ENCODE measurements at regions not wholly inside any gene's neighbourhood (a gene's known extent, or its start where the extent isn't known, plus 50 kb on each side); places are given as distances from the start of the nearest gene placed in this dataset.

GRCh38 chr10:113399065-113399464 is 153.8 kb upstream of the HABP2 start:
- H3K36me3 Mint-ChIP-seq: no peaks in the 10 kb centered on the region
- H3K27ac Mint-ChIP-seq: no peak overlapping the region
- DNase-seq (ENCODE audit: low spot score in 2 of 2) (no peak), ATAC-seq (no peak)
- peaks cover 0 to 7% of the 10 kb centered on the region in 2 donors for H3K9me3 Mint-ChIP-seq

DNA sequence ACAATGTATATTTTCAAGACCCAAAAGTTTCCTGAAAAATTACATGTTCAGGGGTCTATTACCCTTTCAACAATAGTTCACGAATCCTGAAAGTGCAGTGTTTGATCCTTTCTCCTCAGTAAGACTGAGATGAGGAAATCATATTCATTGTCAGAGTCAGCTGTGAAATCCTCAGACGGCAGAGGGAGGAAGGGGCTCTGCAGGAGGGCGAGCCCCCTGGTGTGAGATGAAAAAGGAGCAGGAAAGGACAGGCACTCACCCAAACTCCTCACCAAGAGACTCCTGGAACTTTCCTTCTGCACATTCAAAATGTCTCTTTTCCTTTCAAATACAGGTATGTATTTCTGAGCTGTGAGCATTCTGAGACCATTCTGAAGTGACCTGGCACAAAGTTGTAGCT is 150.3 kb upstream of the HABP2 start:
- no peaks in the 10 kb centered on the region for H3K36me3 Mint-ChIP-seq
- no peaks in the 10 kb centered on the region for H3K9me3 Mint-ChIP-seq
- no peak overlapping the region for H3K27ac Mint-ChIP-seq
- DNase-seq (ENCODE audit: low spot score in 2 of 2) (no peak), ATAC-seq (no peak)

- Mint-ChIP-seq H3K9me3 (no peaks in the 10 kb centered on the region), H3K36me3 (no peaks in the 10 kb centered on the region), H3K27ac (no peak overlapping the region)
- no peak for ATAC-seq
- DNase-seq (ENCODE audit: low spot score in 2 of 2): no peak
Observed at GRCh38 chr10:113407218-113407617, 145.6 kb upstream of the HABP2 start.

DNA sequence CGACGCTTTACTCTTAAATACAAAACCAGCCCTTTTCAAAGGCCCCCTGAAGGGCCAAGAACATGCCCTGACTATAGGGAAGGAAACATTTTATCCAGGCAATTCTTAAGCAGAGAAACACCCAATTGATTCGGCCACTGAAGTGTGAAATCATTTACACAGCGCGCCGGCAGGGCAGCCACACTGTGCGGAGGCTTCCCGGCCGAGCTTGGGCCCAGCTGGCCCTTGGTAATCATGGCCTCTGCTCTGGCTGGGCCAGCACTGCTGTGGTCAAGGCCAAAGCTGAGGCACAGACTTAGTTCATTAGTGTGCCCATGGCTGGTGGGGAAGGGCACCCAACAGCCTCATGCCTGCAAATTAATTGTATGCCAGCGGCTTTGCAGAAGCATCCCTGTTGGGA is 143.7 kb upstream of the HABP2 start:
- Mint-ChIP-seq H3K36me3 (no peaks in the 10 kb centered on the region), H3K9me3 (no peaks in the 10 kb centered on the region), H3K27ac (no peak overlapping the region)
- no peak for ATAC-seq
- no peak for DNase-seq (ENCODE audit: low spot score in 2 of 2)

DNA sequence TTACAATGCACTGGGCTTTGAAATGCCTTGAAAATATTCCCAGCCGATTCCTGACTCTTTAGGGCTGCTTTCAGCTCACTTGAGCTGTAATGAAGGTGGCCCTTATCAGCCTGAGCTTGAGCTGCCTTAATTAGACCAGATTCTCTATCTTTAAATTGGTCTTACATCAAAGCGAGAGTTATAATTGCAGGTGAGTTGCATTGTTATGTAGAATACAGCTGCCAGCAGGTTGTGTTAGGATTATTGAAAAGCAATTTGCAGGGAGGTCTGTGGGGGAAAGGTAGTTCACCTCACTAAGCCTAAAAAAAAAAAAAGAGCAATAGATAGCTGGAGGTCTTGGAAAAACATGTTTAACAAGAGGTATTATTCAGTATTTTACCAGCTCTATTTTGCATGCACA is 142.2 kb upstream of the HABP2 start:
- H3K27ac Mint-ChIP-seq: no peak overlapping the region
- H3K9me3 Mint-ChIP-seq: peaks cover 0 to 4% of the 10 kb centered on the region in 2 donors
- no peak for DNase-seq (ENCODE audit: low spot score in 2 of 2)
- no peak for ATAC-seq
- no peaks in the 10 kb centered on the region for H3K36me3 Mint-ChIP-seq

- peaks cover 0 to 5% of the 10 kb centered on the region in 2 donors for H3K9me3 Mint-ChIP-seq
- H3K27ac Mint-ChIP-seq: no peak overlapping the region
- DNase-seq (ENCODE audit: low spot score in 2 of 2): no peak
Observed at GRCh38 chr10:113411456-113411855, 141.4 kb upstream of the HABP2 start.

GRCh38 chr10:113412161-113412560 is 140.7 kb upstream of the HABP2 start:
- ATAC-seq (no peak), DNase-seq (ENCODE audit: low spot score in 2 of 2) (no peak)
- Mint-ChIP-seq H3K27ac (no peak overlapping the region), H3K36me3 (no peaks in the 10 kb centered on the region), H3K9me3 (peaks cover 0 to 5% of the 10 kb centered on the region in 2 donors)

More at GRCh38 chr10:113411456-113411855, 141.4 kb upstream of the HABP2 start:
- H3K36me3 Mint-ChIP-seq: no peaks in the 10 kb centered on the region
- ATAC-seq: no peak

DNA sequence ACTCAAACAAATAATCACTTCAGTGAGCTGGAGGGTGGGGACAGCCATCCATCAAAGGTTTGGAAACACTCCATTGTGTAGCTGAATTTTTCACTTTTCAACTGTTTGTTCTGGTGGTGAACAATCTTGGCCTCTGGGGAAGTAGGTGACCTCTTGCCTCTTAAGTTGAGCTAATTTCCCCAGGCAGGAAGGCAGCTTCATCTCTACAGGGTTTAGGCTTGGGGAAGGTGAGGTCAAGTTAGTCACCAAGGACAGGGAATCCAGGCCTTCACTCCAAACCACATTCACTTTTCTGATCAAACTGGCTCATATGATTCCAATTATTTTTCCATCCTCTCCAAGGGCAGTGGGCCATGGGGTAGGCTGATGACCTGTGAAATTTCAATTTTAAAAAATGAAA is 138.3 kb upstream of the HABP2 start:
- no peaks in the 10 kb centered on the region for H3K36me3 Mint-ChIP-seq
- ATAC-seq: no peak
- peaks cover 5 to 9% of the 10 kb centered on the region in 2 donors for H3K9me3 Mint-ChIP-seq
- no peak overlapping the region for H3K27ac Mint-ChIP-seq
- DNase-seq (ENCODE audit: low spot score in 2 of 2): no peak

DNA sequence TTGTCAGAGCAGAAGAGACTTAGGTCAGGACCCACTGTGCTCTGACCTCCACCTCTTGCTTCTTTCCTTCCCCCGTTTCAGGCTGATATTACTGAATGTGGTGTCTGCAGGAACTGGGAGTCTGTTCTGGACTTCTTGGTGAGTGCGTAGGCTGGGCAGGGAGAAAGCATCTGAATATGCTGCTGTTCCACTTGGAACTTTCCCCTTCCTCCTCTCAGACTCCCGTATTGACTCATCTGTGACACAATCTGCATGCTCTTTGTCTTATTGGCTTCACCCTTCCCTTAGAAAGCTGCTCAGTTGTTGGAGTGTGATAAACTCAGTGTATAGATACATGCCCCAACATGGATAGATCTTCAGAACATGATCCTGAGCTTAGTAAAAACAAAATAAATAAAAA is 137.6 kb upstream of the HABP2 start:
- ATAC-seq (no peak), DNase-seq (ENCODE audit: low spot score in 2 of 2) (no peak)
- Mint-ChIP-seq H3K36me3 (no peaks in the 10 kb centered on the region), H3K9me3 (peaks cover 9 to 10% of the 10 kb centered on the region in 2 donors), H3K27ac (no peak overlapping the region)

GRCh38 chr10:113420057-113420732 is 132.7 kb upstream of the HABP2 start:
- Mint-ChIP-seq H3K9me3 (peaks cover 9 to 14% of the 10 kb centered on the region in 2 donors), H3K27ac (no peak overlapping the region), H3K36me3 (no peaks in the 10 kb centered on the region)
- DNase-seq (ENCODE audit: low spot score in 2 of 2) (no peak), ATAC-seq (no peak)

GRCh38 chr10:113420733-113421675 is 131.8 kb upstream of the HABP2 start:
- DNase-seq (ENCODE audit: low spot score in 2 of 2): no peak
- no peak for ATAC-seq
- Mint-ChIP-seq H3K36me3 (no peaks in the 10 kb centered on the region), H3K27ac (no peak overlapping the region), H3K9me3 (peaks cover 4 to 14% of the 10 kb centered on the region in 2 donors)

DNA sequence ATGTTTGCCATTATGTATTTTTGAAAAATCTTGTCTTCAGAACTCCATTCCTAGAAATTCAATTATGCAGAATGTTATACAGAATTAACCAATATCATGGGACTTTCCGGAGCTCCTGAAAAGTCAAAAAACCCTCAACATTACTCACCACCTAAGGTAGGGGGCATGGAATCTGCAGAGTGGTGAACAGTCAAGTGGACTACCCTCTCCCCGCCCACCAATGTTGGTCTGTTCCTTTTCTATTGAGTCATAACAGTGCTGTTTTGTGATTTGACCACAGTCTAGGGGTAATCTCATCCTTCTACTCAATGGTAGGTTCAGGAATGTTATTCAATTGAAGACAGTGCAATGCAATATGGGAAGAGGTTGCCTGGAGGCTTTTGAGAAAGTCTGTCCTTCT is 130.5 kb upstream of the HABP2 start:
- H3K36me3 Mint-ChIP-seq: no peaks in the 10 kb centered on the region
- no peak overlapping the region for H3K27ac Mint-ChIP-seq

GRCh38 chr10:113423981-113424721 is 128.7 kb upstream of the HABP2 start:
- ATAC-seq (no peak), DNase-seq (ENCODE audit: low spot score in 2 of 2) (no peak)
- H3K36me3 Mint-ChIP-seq: no peaks in the 10 kb centered on the region
- no peak overlapping the region for H3K27ac Mint-ChIP-seq
- H3K9me3 Mint-ChIP-seq: peaks cover 0 to 9% of the 10 kb centered on the region in 2 donors

More for the DNA sequence above, 130.5 kb upstream of the HABP2 start:
- DNase-seq (ENCODE audit: low spot score in 2 of 2) (no peak), ATAC-seq (no peak)
- peaks cover 4 to 14% of the 10 kb centered on the region in 2 donors for H3K9me3 Mint-ChIP-seq

DNA sequence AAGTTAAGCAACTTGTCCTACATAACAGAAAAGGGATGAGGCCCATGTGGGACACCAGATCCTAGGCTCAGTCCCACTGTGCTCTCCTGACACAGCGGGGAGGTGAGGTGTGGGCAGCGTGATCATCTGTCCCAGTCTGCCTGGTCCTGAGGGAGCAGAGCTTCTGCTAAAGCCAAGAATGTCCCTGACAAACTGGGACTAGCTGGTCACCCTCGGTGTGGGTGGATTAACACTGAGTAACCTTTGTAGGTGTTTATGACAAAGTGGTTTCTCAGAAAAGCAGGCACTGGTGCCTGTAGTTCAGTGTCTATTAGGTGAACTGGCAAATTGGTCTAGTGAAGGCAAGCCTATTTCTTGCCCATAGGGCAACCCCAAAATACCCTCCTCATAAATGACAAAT is 127.8 kb upstream of the HABP2 start:
- H3K27ac Mint-ChIP-seq: no peak overlapping the region
- H3K9me3 Mint-ChIP-seq: peaks cover 0 to 6% of the 10 kb centered on the region in 2 donors
- no peak for ATAC-seq

GRCh38 chr10:113425541-113425951 is 127.3 kb upstream of the HABP2 start:
- DNase-seq (ENCODE audit: low spot score in 2 of 2): no peak
- Mint-ChIP-seq H3K9me3 (peaks cover 2 to 3% of the 10 kb centered on the region in 2 donors), H3K27ac (no peak overlapping the region), H3K36me3 (no peaks in the 10 kb centered on the region)
- no peak for ATAC-seq

More for the DNA sequence above, 127.8 kb upstream of the HABP2 start:
- H3K36me3 Mint-ChIP-seq: no peaks in the 10 kb centered on the region
- no peak for DNase-seq (ENCODE audit: low spot score in 2 of 2)

- peaks cover 5% of the 10 kb centered on the region in 2 donors for H3K9me3 Mint-ChIP-seq
- H3K27ac Mint-ChIP-seq: no peak overlapping the region
- no peaks in the 10 kb centered on the region for H3K36me3 Mint-ChIP-seq
- DNase-seq (ENCODE audit: low spot score in 2 of 2) (no peak), ATAC-seq (no peak)
Observed at GRCh38 chr10:113426181-113426877, 126.5 kb upstream of the HABP2 start.
